ENCODE measurements at regions not wholly inside any gene's neighbourhood (a gene's known extent, or its start where the extent isn't known, plus 50 kb on each side); places are given as distances from the start of the nearest gene placed in this dataset.
A peak's percentile ranks its signal among the peaks of the same experiment; 100 is the strongest.

DNA sequence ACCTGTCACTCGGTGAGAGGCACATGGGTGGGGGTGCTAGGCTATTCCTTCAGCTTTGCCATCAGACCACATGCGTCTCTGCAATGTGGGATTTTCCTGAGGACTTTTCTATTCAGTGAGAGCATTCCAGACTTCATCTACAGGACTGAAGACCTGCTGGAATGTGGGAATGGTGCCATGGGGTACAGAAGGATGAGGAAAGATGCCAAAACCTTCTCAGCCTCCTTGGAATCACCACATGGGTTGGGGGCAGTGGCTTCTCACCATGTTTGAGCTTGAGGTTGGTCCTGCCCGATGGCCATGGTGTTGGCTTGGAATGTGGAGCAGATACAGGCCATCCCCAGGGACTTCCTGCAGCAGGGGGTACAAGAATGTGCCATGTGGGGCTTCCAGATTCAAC lies 80.9 kb upstream of the KLF13 start:
- no peak for DNase-seq

DNA sequence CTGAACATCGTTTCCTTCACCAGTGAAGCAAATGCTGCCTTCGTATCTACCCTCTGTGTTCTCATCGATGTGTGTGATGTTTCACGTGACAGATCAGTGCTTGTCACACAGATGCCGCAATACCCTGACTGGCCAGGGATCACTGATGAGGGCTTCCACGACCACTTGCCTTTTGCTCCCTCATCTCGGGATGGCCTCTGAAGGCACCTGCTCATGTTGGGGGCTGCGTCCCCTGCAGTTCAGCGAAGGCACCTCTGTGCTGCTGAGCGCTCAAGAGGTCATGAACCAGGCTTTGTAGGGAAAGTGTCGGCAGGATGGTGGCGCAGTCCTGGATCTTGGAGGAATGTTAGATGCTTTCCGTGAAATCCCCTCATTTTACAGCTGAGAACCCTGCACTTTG lies 79.2 kb upstream of the KLF13 start:
- no peak for DNase-seq

DNA sequence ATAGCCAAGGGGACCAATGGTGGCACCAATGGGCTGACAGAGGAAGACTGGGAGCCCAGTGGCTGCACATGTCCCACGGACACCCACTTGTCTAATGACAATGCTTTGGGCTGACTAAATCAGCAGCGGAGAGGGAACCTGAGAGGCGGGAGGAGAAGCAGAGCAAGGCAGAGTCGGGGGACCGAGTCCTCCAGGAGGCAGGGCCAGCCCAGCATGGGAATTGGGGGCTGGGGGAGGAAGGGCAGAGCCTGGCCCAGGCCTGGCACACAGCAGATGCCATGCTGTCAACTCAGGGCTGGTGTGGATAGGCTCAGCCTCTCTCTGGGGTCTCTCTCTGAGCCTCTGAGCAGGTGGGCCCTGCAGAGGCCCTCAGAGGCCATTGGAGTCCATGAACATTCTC lies 78.4 kb upstream of the KLF13 start:
- DNase-seq = no peak

DNA sequence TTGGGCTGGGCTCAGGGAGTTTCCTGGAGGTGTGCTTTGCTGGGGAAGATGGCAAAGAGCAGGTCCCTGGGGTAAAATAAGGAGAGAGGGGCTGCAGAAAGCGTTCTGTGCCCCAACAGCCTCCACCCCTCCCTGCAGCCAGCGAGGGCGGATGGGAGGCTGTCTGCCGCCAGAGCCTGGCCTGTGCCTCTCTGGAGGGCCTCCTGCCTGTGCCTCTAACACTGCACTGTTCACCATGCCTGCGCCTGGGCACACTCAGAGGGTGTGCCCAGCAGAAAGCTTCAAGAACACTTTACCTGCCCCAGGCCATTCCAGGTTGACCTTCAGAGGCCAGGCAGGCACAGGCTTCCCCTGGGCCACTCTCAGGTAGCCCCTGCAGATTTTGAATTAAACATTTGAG lies 77.7 kb upstream of the KLF13 start:
- no peak for DNase-seq

DNA sequence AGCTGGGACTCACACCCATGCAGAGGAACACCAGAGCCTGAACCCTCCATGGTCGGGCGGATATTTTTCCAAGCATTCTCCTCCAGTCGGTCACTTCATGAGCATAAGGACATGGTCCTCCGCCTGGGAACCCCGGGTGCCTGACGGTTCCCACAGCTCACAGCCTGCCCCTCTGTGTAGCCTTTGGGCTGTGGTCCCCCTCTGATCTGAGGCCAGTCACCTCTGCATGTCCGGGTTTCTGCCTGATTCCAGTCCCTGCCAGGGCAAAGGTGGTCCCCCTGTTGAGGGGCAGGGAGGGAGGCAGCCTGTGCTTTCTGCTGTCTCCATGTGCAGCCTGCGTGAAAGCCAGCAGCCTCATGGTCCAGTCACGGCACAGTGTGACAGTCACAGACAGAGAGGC lies 76.6 kb upstream of the KLF13 start:
- no peak for DNase-seq

DNA sequence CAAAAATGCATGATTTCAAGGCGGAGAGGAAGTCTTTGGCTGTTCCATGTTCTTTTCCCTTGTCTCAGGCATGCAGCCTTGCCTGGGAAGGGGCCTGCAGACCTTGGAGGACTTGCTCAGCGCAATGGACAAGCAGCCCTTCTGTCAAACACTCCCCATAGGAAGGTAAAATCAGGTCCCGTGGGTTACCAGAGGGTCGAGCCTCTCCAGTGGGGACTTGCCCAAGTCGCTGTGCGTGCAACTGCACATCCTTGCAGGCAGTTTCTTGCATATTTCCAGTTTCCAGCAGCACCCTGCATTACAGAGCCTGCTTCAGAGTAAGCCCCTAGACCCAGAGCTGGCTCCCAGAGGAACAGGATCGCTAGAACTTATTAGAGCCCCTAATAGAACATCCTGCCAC lies 75.5 kb upstream of the KLF13 start:
- DNase-seq = no peak

DNA sequence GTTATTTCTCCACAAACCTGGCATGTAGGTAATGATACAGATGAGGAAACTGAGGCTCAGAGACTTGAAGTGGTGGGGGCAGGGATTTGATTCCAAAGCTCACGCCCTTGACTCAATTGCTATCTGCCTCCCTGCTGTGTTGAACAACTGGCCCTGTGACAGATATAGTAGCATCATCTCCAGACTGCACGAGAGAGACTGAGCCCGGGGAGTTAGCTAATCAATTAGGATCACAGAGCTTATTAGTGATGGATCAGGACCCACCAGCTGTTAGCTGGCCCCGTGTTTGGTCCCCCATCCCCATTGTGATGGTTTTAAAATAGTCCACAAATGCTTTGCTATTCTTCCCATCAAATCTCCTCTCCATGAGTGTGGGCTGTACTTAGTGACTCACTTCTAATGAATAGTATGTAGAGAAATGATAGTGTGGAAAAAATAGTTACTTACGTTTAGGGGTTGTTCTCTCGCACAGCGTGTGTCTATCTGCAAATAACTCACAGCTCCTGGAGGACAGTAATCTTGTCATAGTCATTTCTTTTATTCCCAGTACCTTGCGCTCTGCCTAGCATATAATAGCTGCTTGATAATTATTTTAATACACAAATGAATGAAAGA lies 74.4 kb upstream of the KLF13 start:
- DNase-seq = no peak

DNA sequence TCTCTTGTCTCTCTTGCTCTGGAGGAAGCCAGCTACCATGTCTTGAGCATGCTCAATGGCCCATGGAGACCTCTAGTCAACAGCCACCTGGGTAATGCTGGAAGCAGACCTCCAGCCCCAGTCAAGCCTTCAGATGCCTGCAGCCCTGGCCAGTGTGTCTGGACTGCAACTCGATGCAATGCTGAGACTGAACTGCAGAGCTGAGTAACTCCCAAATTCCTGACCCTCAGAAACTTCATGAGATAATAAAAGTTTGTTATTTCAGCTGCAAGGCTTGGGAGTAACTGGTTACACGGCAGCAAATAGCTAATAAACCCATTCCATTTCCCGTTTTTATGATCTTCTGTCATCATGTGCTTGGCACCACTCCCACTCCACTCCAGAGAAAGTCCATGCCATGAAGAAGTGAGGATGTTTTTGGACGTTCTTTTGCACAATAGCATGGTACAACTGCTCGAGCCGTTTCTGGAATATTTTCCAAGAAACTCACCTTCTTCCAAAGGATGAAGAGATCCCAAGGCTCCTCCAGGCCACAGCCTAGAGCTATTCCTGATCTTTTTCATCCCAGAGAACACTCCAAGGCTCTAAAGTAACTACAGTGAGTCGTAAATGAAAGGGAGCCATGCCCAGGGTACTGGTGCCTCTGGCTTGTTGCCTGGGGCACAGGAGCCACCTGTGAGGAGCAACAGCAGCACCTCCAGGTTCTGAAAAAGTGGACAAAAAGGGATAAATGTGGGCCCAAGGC lies 72.0 kb upstream of the KLF13 start:
- no peak for DNase-seq

DNA sequence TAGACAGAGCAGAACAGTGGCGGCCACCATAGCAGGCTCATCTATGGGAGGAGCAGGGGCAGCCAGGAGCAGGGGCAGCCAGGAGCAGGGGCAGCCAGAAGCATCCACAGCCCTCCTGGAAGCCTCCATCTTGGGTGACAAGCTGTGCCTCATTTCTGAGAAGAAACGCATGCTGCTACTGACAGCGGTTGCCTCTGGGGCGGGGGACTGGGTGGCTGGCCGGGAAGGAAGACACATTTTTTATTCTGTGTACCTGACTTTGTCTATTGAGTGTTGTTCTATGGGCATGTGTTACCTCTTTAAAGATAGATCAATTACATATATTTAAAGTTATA lies 71.5 kb upstream of the KLF13 start:
- DNase-seq = no peak

DNA sequence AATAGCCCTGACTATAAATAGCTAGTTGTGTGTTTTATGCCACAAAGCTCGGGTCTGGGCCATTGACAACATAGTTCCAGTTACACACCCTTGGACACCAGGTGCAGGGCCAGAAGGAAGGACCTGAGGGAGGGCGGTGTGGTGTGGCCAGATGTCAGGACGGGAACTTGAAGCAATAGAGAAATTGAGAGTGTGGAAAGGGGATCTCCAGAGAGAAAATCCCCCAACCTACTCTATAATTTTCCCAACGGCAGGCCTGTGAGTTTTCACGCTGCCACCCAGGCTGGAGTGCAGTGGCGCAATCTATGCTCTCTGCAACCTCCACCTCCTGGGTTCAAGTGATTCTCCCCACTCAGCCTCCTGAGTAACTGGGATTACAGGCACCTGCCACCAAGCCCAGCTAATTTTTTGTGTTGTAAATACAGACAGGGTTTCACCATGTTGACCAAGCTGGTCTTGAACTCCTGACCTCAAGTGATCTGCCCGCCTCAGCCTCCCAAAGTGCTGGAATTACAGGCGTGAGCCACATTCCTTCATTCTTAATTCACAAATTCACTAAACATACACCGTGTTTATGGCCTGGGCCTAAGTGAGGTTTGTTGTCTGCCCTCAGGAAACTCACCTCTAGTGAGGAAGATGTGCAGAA lies 70.8 kb upstream of the KLF13 start:
- no peak for DNase-seq

DNA sequence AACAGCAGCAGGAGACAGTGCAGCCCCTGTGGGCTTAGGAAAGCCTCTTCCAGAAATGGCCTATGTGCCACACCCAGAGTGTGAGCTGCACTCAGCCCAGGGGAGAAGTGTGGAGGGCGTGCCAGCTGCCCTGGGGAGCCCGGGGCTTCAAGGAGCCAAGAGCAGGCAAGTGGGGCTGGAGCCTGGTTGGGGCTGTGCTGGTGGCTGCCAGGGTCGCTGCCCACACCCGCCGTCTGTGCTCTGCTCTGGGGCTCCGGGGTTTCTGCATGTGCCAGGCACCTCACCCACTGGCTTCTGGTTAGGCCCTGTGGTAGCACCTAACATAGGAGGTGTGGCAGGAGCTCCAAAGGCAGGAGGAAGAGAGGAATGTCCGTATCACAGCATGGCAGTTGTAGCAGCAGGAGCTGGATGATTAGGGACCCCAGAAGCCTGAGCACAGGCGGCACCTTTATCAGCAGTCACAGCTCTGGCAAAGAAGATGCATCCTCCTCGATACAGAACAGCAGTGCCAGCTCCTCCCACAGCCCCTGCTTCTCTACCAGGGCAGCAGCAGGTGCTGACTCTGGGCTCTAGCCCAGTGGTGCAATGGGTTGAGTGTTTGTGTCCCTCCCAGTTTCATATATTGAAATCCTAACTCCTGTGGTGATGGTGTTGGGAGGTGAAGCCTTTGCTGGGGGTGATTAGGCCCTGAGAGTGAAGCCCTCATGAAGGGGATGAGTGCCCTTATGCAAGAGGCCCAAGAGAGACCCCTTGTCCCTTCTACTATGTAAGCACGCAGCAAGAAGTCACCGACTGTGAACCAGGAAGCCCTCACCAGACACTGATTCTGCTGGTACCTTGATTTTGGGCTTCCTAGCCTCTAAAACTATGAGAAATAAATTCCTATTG lies 70.0 kb upstream of the KLF13 start:
- DNase-seq = no peak

DNA sequence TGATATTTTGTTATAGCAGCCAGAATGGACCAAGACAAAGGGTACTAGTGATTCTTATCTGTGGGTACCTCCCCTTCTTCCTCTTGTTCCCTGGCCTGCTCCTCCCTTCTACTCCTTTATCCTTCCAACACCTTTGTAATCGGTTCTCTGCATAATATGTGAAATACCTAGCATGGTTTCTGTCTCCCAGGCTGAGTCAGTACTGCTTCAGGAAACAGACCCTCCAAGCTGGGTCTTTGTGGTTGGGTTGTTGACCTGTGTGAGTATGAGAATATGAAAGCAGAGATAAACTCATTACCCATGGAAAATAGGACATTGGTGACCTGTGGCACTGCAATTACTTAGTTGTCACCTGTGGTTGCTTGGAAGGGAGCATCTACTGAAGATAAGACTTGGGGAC lies 69.3 kb upstream of the KLF13 start:
- DNase-seq = no peak

DNA sequence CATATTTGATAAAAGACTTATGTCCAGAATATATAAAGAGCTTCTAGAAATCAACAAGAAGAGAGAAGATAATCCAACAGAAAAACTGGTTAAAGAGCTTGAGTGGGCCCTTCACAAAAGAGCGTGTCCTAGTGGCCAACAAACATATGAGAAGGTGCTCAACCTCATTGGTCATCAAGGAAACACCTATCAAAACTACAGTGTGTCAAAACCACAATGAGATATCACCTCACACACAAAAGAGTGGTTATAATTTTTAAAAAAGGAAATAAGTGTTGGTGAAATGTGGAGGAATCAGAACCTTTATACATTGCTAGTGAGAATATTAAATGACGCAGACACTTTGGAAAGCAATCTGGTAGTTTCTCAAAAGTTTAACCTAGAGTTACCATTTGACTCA lies 68.4 kb upstream of the KLF13 start:
- no peak for DNase-seq

DNA sequence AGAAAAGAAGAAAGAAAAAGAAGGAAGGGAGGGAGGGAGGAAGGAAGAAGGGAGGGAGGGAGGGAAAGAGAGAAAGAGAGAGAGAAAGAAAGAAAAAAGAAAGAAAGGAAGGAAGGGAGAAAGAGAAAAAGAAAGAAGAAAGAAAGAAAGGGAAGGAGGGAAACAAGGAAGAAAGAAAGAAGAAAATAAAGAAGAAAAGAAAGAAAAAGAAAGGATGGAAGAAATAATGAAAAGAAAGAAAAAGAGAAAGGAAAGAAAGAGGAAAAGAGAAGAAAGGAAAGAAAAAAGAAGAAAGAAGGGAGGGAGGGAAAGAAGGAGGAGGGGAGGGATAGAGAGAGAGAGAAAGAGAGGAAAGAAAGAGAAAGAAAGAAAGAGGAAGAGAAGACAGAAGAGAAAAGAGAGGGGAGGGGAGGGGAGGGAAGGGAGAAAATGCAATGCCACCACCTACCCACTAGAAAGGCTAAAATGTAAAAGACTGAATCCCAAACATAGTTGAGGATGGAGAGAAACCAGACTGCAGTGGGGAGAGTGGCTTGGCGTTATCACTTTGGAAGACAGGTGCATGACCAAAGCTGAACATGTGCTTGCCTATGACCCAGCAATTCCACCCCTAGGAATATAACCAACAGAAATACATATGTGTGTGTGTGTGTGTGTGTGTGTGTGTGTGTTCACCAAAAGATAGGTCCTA lies 66.9 kb upstream of the KLF13 start:
- no peak for DNase-seq

DNA sequence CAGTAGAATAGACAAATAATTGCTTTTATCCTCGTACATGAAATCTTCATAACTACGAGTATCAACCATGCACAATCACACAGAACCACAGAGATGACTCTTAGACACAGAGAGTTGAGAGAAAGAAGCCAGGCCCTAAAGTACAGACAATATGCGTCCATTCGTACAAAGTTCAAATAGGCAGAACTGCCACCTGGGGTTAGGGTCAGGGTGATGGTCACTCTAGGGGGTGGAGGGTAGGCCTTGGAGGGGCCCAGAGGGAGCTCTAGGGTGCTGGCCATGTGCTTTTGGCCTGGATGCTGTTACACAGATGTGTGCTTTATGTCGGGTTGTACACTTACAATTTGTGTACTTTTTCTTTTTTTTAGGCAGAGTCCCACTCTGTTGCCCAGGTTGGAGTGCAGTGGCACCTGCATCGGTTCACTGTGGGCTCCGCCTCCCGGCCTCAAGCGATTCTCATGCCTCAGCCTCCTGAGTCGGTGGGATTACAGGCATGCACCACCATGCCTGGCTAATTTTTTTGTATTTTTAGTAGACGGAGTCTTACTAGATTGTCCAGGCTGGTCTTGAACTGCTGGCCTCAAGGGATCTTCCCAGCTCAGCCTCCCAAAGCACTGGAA lies 65.9 kb upstream of the KLF13 start:
- no peak for DNase-seq

DNA sequence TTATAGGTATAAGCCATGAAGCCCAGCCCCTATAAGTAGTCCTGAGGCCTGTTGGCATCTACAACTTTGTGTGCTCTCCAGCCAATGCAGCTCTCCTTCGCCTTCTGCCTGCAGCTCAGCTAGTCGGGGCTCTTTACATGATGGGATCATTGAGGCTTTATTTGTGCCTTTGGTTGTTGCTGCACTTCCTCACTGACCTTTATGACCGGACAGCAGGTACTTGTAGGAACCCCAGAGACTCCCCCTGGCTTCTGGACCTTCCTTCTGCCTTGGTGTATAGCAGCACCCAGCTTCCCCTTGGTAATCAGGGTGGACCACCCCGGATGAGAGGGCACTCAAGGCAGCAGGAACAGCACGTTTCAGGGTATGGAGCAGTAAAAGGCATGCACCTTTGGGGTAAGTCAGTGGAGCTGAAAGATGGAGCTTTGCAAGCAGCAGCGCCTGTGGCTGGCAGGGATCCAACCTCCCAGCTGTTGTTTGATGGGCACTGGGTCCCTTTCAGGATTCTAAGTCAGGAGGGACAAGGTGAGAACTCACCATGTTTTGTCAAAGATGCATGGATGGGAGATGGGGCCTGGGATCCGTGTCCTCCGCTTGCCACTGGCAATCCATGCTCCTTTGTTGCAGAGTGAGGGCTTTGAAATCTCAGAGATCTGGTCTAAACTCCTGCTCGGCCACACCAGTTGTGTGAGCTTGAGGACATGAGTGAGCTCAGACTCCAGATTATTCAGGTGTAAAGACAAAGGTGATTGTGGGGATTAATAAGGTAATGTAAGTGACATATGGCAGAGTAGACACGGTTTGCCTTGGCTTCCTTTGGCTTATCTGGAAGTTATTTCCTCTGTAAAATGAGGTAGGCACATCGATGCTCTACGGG lies 65.1 kb upstream of the KLF13 start:
- DNase-seq = no peak

DNA sequence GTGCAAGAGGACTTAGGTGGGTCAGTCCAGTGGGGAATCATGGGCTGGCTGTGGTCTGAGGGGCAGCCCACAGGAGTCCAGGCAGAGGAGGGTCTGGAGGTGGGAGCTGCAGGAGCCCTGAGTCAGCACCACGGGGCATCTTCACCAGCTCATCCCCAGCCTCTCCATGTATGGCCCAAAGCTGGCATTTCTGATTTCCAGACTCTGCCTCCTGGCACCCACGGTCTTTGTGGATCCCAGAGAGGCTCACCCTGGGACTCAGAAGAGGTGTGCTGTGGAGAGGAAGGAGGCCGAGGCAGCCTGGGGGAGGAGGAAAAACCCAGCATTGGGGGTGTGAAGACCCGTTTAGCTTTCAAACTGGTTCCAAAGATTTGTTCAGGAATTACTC lies 64.5 kb upstream of the KLF13 start:
- DNase-seq = no peak

DNA sequence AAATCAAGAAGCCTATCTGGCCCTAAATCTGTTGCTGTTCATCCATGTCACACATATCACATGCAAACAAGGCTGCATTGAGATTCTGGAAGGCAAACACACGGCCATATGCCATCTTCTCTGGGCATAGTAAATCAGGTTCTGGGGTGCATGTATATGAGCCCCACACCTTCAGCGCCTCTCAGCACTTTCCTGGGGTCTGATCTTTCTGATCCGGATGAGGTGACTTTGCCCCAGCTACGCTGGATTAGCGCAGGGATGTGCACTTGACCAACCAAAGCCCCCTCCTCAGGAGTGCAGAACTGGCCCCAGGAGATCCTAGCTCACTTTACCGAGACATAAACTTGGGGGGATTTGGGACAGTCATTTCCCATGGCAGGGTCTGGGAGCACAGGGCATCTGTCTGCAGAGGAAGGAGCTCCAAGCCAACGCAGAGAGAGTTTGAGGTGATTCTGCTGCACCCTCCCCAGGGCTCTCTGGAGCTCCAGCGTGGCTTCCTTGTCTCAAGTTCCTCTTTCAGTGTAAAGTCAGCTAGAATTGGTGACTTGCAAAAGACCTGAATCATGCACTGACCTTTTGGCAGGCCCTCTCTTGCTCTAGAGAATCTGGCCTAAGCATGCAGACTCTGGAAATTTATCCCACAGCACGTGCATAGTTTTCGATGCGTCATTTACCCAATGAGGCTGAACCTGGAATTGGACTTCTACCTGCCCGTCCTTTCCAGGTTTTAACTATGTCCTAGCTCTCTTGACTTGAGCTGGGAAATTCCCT lies 63.5 kb upstream of the KLF13 start:
- no peak for DNase-seq

DNA sequence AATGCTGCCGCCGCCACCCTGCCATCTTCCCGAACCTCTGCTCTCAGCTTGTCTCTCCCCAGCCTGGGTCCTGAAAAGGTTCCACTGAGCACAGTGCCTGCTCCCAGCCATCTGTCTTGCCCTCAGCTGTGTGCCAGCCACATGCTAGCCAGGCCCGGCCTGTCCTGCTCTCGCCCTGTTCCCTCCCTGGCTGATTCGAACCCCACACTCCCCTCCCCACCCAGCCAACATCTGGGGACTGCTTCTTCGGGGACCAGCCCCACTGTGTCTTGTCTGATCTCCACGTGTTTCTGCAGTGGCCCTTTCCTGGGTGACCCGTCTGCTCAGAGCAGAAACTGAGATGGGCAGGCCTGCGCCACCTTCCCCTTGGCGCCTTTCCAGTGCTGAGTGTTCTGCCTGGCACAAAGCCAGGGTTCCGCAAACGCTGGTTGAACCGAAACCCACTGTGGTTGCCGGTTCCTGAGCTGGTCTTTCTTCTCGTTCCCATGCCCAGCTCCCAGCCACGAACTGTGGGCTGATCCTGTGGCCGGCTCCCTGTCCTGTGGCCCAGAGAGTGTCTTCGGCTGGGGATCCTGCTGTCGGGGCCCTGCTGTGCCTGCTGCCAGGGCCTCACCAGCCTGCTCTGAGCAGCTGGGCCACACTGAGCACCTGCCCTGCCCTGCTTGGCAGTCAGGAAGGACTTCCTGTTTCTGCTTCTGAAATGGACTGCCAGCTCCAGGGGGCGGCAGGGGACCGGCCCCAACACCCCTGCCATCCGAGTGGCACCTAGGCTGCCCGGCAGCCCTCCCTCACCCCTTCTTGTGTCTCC lies 62.7 kb upstream of the KLF13 start:
- peak; percentile 66 to 69 for DNase-seq

DNA sequence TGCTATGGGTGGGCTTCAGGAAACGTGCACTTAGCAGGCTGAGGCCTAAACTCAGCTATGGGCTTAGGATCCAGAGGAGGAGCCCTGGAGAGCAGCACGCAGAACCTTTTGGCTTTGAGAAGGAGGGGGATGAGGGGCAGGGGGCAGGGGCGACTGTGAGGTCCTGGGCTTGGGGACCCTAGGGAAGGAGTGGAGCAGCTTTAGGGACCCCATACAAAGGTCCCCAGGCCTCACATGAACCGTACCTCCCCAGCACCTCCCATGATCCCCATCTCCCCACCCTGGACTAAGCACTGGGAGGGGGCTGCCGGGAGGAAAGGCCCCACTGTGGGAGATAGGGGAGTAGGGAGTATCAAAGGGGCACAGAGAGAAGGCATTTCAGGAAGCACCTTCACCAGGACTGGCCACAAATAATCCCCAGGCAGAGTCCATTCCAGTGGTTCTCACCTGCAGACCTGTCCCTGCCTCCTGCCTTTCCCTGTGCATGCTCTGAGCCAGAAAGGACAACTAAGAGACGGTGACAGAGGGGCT lies 62.0 kb upstream of the KLF13 start:
- DNase-seq = no peak
